MG63 (cell line): ENCODE measurements at regions not wholly inside any gene's neighbourhood (a gene's known extent, or its start where the extent isn't known, plus 50 kb on each side); places are given as distances from the start of the nearest gene placed in this dataset.

Experiments
- DNase-seq: peaks from one replicate; pipeline ENCODE4 v3.0.0-alpha.2; 2020
- H3K27me3 ChIP-seq: fragments of 250-450 bp; sonication (Bioruptor Pico); 2 replicates; pipeline ENCODE4 v1.5.1; 2020; ENCODE audit warnings: mild to moderate bottlenecking, moderate library complexity
- H3K36me3 ChIP-seq: fragments of 250-450 bp; sonication (Bioruptor Pico); 2 replicates; pipeline ENCODE4 v1.5.1; 2020; ENCODE audit warnings: mild to moderate bottlenecking, moderate library complexity
- H3K4me3 ChIP-seq: fragments of 250-450 bp; sonication (Bioruptor Pico); 2 replicates; pipeline ENCODE4 v1.5.1; 2020; ENCODE audit warnings: mild to moderate bottlenecking, moderate library complexity
- H3K9me3 ChIP-seq: fragments of 250-450 bp; sonication (Bioruptor Pico); 2 replicates; pipeline ENCODE4 v1.5.1; 2020; ENCODE audit warnings: mild to moderate bottlenecking, moderate library complexity

DNA sequence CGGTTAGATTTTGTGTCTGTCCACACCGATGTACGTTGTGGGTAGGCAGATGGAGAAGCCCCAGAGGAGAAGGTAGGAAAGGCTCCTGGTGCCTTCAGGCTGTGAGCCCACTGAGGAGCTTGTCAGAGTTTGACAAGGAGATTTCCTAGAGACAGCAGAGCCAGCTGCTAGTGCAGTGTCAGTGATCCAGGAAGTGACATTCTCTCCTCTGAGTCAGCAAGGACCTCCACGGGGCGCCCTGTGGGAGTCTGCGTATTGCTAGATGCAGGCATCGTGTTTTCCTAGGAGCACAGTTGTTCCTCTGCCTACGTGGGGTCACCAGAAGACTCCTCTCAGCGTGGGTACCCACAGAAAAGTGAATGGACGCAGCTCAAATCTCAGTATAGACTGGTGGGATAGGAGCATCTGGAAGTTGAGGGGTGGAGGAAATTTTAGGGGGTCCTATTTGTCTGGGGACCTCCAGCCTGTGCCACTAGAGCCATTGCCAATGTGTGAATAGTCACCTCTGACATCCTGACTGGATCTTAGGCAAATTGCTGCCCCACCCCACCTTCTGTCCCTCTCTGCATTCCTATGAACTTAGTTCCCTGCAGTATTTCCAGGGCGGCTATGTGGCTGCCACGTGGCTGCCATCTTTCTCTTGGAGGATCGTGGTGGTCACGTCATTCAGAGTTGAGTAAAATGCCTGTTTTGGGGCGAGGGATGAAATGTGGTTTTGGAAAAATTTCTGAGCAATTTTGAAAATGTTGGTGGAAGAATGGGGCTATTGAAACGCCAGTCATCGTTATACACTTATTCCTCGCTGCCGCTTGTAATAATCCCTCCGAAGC, 84.8 kb upstream of the KLHL25 start:
- peaks cover 6% of the 10 kb centered on the region for H3K27me3 ChIP-seq
- no peaks in the 10 kb centered on the region for H3K36me3 ChIP-seq
- DNase-seq: peak; percentile 77
- peaks cover 3% of the 10 kb centered on the region; the same call in 1 of the 2 replicates for H3K9me3 ChIP-seq
- peak overlapping the region; percentile 8 for H3K4me3 ChIP-seq

DNA sequence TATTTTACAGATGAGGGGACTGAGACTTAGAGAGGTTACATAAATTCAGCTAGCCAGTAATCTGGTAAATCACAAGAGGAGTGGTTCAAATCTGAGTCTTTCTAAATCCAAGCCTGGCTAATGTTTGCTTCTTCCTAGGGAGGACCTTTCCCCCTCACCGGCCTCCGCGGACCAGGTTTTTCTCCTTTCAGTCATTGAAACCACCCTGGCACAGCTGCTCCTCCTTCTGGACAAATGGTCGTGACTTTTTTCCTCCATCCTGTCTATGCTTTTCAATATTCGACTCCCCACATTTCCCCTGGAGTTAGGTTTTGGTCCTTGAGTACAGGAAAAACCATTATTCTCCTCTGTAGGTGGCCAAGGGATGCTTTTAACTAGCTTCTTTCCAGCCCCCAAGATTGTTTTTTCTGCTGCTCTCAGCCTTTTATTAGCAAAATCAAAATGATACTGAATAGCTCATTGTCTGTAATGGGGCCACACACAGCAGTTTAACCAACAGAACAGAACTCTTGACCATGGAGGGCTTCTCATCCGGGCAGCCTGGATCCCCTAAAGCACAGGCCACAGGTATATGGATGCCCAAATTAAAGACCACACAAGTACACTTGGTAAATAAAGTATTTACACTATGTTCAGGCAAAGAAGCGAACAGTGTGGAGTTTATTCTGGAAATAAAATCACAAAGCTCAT, 85.9 kb upstream of the KLHL25 start:
- Histone ChIP-seq H3K36me3 (no peaks in the 10 kb centered on the region), H3K9me3 (peaks cover 3% of the 10 kb centered on the region; the same call in 1 of the 2 replicates), H3K27me3 (peaks cover 6% of the 10 kb centered on the region), H3K4me3 (no peak overlapping the region)
- DNase-seq: no peak

DNA sequence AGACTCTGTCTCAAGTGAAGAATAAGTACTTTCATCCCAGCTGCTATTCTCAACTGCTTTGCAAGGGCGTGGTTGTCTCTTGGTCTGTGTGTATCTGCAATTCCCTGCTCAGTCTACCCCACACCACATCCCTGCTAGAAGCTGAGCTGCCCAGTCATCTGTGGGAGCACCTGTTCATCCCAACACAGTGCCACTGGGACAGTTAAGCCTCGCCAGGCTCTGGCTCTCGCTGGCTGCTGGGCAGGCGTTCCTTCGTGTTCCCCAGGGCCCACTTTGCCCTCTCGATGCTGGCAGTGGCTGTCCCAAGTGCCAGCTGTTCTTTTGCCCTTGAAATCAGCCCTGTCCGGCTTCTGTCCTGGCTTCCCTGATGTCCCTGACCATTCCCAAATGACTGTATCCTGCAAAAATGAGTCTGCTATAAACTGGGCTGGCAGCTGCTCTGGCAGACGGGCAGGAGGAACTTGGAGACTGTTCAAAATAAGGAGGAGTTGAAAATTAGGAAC, 91.6 kb upstream of the KLHL25 start:
- H3K4me3 ChIP-seq: no peak overlapping the region
- H3K36me3 ChIP-seq: no peaks in the 10 kb centered on the region
- H3K27me3 ChIP-seq: peaks cover 4% of the 10 kb centered on the region; the same call in 1 of the 2 replicates
- DNase-seq: no peak
- H3K9me3 ChIP-seq: peaks cover 3% of the 10 kb centered on the region; the same call in 1 of the 2 replicates

DNA sequence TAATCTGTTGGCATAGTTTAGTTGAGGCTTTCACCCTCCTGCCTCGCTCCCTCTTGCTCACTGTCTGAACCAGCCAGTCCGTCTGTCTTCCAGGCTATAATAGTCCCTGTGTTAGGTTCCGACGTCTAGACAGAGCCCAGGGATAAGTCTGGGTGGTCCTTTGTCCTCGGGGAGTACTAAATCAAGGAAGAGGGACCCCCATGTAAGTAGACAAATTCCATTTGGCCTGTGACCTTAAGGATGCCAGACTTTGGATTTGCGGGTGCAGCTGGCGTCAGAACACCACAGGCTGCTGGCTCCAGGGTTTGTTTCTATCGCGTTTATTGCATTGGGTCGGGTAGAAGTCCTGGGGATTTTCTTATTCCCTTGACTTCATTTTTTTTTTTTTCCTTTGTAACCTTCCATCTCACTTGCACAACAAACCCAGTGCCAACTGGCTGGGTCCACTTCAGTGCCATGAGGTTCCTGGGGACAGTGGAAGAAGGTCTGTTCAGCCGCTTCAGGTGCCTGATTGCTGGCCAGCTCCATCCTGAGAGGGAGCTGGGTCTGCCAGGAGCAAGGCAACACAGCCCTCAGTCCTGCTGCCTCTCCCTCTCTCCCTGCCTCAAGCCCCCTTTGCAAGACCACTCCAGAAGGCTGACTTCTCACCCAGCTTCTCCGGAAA, 95.4 kb upstream of the KLHL25 start:
- no peaks in the 10 kb centered on the region for H3K9me3 ChIP-seq
- no peak for DNase-seq
- H3K4me3 ChIP-seq: no peak overlapping the region
- peaks cover 4% of the 10 kb centered on the region; the same call in 1 of the 2 replicates for H3K27me3 ChIP-seq
- H3K36me3 ChIP-seq: no peaks in the 10 kb centered on the region

DNA sequence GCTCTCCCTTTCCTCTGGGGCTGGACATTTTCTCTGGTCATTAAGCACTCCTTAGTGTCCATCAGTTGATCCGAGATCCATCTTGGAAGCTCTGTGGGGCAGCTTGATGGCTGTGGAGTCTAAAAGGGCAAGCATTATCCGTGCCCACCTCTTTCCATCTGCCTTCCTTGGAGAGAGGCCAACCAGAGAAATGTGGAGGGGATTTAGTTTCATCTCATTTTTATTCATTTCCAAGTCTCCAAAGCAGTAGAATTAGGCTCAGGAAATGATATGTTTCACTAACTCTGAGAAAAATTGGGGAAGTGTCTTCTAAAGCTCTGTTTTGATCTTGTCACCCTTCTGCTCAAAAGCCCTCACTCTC, 95.9 kb upstream of the KLHL25 start:
- Histone ChIP-seq H3K36me3 (no peaks in the 10 kb centered on the region), H3K9me3 (no peaks in the 10 kb centered on the region), H3K4me3 (no peak overlapping the region), H3K27me3 (peaks cover 4% of the 10 kb centered on the region; the same call in 1 of the 2 replicates)
- DNase-seq: no peak

DNA sequence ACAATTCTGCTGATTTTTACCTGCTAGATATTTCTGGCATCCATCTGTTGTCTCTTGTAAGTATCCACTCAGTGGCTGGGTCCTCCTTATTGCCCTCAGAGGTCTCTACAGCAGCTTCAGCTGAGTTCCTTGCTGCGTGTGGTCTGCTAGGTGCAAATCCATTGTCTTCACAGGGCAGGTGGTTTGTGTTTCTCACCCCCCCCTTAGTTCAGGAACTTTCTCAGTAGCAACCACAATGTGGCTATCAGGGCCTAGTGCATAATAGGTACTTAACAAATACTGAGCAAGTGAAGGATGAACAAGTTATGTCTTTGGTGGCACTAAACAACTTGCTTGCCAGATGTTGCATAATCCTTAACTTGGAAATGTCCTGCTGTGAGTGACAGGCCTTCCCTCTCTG, 96.7 kb upstream of the KLHL25 start:
- no peak for DNase-seq
- Histone ChIP-seq H3K4me3 (no peak overlapping the region), H3K36me3 (no peaks in the 10 kb centered on the region), H3K9me3 (no peaks in the 10 kb centered on the region), H3K27me3 (no peaks in the 10 kb centered on the region)

DNA sequence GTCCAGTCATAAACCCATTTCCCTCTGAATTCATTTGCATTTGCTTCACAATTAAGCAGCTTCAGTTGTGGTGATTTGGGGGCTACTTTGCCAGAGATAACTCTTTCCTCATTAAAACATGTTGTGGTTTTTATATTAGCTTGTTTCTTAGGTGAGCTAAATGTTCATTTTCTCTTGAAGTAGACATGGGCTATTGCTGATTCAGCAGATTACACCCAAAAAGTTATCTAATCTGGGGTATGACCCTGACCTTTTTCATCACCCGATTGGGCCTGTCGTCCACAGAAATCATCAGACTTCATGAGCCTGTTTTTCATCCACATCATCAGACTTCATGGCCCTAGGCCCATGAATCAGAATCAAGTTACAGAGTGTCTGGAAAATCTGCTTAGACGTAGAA, 97.5 kb upstream of the KLHL25 start:
- Histone ChIP-seq H3K4me3 (no peak overlapping the region), H3K36me3 (no peaks in the 10 kb centered on the region)
- DNase-seq: no peak

DNA sequence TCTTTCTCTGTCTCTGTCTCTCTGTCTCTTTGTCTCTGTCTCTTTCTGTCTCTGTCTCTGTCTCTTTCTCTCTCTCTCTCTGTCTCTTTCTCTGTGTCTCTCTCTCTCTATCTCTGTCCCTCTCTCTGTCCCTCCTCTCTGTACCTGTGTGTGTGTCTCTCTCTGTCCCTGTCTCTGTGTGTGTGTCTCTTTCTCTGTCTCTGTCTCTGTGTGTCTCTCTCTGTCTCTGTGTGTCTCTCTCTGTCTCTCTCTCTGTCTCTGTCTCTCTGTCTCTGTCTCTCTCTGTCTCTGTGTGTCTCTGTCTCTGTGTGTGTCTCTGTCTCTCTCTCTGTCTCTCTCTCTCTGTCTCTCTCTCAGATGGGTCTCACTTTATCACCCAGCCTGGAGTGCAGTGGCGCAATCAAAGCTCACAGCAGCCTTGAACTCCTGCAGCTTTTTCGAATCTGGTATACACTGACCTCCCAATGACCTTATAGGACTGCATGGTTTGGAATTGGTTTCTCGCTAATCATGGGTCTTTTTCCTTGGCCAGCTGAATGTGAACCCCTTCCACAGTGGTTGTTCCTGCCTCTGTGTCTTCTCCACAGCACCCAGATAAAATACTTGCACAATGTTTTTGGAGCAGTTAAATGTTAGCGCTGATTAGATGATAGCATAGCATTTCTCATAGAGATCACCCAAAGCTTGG, 102.6 kb upstream of the KLHL25 start:
- Histone ChIP-seq H3K9me3 (no peaks in the 10 kb centered on the region), H3K27me3 (0 out of 2 replicates have a peak, but pooled peaks cover 2% of the 10 kb centered on the region), H3K36me3 (no peaks in the 10 kb centered on the region), H3K4me3 (no peak overlapping the region)
- DNase-seq: no peak

More for the DNA sequence above, 97.5 kb upstream of the KLHL25 start:
- H3K9me3 ChIP-seq: no peaks in the 10 kb centered on the region
- H3K27me3 ChIP-seq: no peaks in the 10 kb centered on the region

DNA sequence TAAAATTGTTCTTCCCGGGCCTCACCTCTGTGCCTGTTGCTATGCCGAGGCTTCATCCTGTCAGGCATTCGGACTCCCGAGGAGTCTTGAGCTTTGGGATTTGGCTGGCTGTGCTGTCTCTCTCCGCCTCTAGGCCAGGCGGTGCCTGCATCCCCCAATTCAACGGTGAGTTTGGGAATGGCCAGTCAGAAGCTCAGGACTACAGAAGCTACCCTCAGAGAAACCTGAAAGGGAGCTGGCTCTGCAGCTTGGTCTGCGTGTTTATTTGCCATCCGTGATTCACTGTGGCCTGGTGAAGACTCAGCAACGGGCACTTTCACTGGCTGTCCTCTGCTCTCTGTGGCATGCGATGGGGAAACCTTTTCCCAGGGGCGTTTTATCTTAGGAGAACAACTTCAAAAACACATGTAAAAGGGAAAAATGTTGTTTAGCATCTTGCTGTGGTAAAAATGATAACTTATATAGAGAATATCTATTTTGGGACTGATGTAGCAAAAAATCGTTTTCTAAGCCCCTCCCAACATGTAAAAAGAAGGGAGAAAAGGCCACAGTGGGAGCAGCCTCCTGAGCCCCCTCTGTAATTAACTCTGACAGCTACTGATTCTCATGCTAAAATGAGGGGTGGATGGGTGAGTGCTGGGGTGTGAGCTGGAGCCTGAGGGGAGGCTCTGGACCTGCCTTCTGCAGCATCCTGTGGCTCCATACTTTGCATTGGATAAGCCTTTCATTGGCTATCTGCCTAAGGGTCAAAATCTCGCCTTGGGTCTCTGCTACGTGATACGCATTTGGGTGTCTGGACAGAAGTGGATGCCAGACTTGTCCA, 103.4 kb upstream of the KLHL25 start:
- no peak overlapping the region for H3K4me3 ChIP-seq
- DNase-seq: no peak
- H3K9me3 ChIP-seq: no peaks in the 10 kb centered on the region
- H3K27me3 ChIP-seq: 0 out of 2 replicates have a peak, but pooled peaks cover 2% of the 10 kb centered on the region
- no peaks in the 10 kb centered on the region for H3K36me3 ChIP-seq

DNA sequence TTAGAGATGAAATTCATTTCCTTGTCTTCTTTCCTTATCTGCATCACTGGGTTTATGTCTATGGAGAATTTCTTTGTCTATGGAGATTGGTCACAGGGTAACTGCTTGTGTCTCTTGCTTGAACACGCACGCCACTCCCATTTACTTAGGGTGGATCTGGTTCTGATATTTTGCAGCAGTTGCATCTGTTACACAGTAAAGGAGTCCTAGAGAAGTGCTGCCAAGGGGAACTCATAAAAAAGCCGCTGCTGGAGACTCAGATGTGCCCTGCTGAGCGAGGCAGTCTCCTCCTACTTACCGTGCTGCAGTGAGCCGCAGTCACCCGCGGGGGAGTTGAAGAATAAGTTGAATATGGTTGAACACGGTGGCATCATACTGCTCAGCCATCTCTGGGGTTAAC, 105.2 kb upstream of the KLHL25 start:
- H3K9me3 ChIP-seq: no peaks in the 10 kb centered on the region
- peaks cover 2% of the 10 kb centered on the region; the same call in 1 of the 2 replicates for H3K27me3 ChIP-seq
- no peak for DNase-seq
- H3K36me3 ChIP-seq: no peaks in the 10 kb centered on the region
- H3K4me3 ChIP-seq: no peak overlapping the region

DNA sequence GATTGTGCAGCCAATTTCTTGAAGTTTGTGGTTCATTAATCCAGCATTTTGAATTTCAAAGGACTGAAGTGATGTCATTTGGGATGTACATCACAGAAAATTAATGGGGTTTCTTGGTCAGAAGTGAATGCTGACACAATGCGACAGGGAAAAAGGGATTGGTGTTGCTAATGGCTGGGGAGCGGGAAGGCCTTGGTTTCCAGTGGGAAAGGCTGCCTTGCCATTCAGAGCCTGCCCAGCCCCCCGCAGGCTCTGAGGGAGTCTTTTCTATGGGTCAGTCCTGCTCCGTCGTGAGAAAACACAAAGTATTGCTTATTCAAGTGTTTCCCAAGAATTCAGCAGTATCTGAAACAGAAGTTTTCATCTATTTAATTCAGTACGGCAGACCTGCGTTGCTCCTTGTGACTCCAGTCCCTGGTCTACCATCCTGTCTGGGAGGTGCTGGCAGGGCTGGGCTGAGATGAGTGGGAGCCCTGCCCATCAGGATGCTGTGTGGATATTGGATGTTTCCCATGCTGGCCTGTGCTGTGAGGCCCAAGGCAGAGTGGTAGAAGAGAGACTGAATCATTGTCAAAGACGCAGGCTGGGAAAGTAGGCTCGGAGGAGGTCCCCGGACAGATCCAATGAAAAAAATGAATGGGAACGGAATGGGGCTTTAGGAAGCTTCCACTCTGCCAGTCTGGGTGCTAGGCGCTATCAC, 111.2 kb upstream of the KLHL25 start:
- no peaks in the 10 kb centered on the region for H3K9me3 ChIP-seq
- H3K27me3 ChIP-seq: peaks cover 6% of the 10 kb centered on the region
- no peak for DNase-seq
- H3K36me3 ChIP-seq: no peaks in the 10 kb centered on the region
- no peak overlapping the region for H3K4me3 ChIP-seq

DNA sequence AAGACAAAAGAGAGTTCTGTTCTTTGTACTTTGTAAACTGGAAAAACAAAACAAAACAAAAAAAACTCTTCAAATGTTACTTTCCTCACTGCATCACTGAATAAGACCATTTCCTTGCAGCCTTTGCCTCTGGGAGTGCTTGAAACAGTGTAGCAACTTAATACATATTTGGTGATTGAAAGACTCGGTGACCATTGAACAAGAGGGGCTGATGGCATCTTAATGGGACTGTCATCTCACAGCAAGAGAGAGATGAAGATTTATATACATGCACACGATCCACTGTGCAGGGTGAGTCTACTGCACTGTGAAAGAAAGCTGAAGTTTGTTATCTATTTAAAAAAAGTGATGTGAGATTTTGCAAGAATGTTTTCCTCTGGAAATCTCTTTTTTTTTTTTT, 111.9 kb upstream of the KLHL25 start:
- no peak for DNase-seq
- no peaks in the 10 kb centered on the region for H3K36me3 ChIP-seq
- peaks cover 6% of the 10 kb centered on the region for H3K27me3 ChIP-seq
- H3K4me3 ChIP-seq: no peak overlapping the region
- H3K9me3 ChIP-seq: no peaks in the 10 kb centered on the region

DNA sequence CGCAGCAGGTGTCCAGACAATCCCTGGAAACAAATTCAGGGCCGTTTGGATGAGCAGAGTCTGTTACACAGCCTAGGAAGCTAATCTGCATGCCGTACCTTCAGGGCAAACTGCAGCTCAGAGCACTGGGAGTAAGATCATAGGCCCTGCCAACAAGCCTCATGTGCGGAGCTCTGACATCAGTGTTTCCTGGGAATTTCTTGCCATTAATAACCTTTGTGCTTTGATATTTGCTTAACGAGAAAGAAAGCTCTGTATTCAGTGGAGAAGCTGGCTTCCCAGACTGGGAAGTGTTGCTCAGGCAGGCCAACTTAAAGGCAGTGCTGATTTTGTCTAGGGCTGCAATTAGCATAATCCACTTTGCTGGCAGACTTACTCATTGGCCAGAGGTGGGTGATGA, 116.1 kb upstream of the KLHL25 start:
- peaks cover 2% of the 10 kb centered on the region; the same call in 1 of the 2 replicates for H3K27me3 ChIP-seq
- H3K36me3 ChIP-seq: no peaks in the 10 kb centered on the region
- no peak overlapping the region for H3K4me3 ChIP-seq
- no peak for DNase-seq
- H3K9me3 ChIP-seq: no peaks in the 10 kb centered on the region

DNA sequence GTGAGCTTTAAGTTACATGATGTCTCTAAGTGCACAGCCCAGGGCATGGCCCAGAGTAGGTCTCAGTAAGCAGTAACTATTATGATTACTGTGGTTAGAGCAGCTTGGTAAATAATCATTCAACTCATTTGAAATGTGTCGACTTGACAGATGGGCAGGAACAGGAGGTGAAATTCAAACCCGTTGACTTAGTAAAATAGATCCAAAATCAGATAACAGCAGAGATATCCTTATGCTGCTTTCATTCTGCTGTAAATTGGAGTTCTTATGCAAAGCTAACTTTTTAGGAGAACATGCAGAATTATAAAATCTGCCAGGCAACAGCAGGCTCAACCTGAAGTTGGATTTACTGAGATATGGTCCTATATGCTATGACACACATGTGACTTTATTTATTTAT, 118.7 kb upstream of the KLHL25 start:
- no peak for DNase-seq
- no peaks in the 10 kb centered on the region for H3K9me3 ChIP-seq
- H3K4me3 ChIP-seq: no peak overlapping the region
- H3K36me3 ChIP-seq: no peaks in the 10 kb centered on the region
- H3K27me3 ChIP-seq: no peaks in the 10 kb centered on the region

DNA sequence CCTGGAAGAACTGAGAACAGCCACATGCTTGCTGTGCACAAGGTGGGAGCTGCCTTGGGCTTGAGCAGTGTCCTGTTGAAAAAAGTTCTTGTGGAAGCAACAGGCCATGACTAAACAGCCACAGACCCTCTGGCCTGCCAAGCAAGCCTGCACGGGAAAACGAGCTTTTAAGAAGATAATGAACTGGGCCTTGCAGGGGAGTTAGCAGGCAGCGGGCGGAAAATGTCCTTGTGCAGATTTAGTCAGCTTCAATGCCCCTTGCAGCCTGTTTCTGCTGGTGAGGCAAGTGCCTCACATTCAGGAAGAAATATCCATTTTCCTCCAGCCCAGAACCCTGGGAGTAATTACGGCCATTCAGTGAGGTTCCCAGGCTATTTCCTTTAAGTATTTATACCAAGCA, 126.2 kb upstream of the KLHL25 start:
- Histone ChIP-seq H3K36me3 (no peaks in the 10 kb centered on the region), H3K9me3 (no peaks in the 10 kb centered on the region), H3K27me3 (no peaks in the 10 kb centered on the region), H3K4me3 (no peak overlapping the region)
- no peak for DNase-seq
